NCI-H2171 treated with DMSO at 0.1 percent for 48 hours (cell line): ENCODE measurements at regions not wholly inside any gene's neighbourhood (a gene's known extent, or its start where the extent isn't known, plus 50 kb on each side); places are given as distances from the start of the nearest gene placed in this dataset.
"Not testable (repeated sequence)": the region's sequence is repeated elsewhere in the genome, so short reads cannot be mapped to it uniquely, and the experiment has no call there.

Experiments used
- DNase-seq: peaks from one replicate; lab custom pipeline; 2025; lab: John Stamatoyannopoulos, UW

DNA sequence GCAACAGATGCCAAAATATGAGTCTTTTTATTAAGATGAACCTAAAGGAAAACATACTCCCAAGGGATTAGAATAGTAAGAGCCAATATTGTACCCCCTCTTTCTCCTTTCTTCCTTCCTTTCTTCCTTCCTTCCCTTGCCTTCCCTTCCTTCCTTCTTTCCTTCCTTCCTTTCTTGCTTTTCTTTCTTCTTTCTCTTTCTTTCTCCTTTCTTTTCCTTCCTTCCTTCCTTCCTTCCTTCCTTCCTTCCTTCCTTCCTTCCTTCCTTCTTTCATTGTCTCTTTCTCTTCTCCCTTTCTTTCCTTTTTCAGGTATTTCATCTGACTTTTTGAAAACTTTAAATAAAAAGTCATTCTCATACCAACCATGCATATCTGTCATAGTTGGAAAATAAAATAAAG is 892.5 kb downstream of the LRFN5 start:
- DNase-seq = no peak

DNA sequence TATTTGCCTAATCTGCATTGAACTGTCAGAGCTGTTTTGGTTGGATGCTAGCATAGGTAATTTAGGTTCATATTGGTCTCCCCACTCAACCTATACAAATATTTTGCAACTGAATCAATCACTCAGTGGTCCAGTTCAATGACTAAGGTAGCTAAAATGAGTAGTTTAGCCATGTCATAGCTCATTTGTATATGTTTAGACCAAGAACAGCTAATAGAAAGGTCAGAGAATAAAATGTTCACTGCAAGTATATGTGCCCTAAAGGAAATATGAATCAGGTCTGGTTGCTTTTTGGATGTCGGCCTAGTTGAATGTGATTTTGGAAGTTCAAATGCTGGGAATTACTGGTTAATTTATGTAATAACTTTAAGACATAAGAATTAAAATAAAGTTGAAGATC is 883.9 kb downstream of the LRFN5 start:
- DNase-seq = no peak

DNA sequence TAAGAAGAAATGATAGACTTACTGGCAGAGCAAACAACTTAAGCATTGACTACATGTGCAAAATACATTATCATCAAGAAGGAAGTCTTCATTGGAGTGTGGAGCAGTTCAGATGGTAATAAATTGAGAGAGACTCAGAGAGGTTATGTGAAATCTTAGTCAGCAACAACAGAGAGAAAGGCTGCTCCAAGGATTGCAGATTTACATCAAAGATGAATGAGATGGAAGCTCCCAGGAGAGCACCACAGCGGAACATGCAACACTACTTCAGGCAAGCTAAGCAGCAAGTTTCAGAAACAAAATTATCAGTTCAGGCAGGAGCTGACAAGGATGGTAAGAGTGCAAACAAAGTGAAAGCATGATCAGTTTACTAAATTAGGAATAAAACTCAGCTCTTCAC is 882.3 kb downstream of the LRFN5 start:
- DNase-seq = no peak

DNA sequence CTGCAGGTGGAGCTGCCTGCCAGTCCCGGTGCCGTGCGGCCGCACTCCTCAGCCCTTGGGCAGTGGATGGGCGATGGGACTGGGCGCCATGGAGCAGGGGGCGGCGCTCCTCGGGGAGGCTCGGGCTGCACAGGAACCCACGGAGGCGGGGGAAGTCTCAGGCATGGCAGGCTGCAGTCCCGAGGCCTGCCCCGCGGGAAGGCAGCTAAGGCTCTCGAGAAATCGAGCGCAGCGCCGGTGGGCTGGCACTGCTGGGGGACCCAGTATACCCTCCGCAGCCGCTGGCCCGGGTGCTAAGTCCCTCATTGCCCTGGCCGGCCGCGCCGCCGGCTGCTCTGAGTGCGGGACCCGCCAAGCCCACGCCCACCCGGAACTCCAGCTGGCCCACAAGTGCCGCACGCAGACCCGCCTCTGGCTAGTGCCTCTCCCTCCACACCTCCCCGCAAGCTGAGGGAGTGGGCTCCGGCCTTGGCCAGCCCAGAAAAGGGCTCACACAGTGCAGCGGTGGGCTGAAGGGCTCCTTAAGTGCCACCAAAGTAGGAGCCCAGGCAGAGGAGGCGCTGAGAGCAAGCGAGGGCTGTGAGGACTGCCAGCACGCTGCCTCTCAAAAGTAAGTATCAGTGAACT is 875.8 kb downstream of the LRFN5 start:
- DNase-seq = not testable (repeated sequence)

- DNase-seq = not testable (repeated sequence)
Observed at GRCh38 chr14:42481714-42482113, 875.0 kb downstream of the LRFN5 start.

DNA sequence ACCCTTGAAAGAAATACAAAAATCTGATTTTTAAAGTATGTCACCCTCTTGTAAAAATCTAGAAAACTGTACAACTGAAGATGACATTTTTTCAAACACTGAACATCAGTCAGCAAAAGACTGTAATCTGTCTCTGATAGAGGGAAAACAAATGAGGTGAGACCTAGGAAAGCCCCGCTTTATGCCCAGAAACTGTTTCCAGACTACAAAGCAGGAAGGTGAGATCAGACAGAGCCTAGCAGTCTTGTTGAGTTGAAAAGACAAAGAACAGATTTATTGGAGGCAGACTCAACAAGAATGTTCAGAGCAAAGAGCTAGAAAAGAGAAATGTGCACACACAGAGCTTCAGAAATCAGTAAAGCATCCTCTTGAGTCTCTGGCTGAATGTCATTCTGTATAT is 873.6 kb downstream of the LRFN5 start:
- DNase-seq = no peak

GRCh38 chr14:42475289-42475688 is 868.6 kb downstream of the LRFN5 start:
- DNase-seq = no peak

DNA sequence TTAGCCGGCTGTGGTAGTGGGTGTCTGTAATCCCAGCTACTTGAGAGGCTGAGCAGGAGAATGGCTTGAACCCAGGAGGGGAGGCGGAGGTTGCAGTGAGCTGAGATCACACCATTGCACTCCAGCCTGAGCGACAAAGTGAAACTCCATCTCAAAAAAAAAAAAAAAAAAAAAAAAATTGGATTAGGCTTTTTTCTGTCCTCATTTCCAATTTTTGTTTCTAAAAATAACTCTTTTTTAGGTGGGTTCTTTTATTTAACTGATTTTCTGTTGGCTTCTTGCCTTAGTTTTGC is 863.7 kb downstream of the LRFN5 start:
- DNase-seq = no peak

DNA sequence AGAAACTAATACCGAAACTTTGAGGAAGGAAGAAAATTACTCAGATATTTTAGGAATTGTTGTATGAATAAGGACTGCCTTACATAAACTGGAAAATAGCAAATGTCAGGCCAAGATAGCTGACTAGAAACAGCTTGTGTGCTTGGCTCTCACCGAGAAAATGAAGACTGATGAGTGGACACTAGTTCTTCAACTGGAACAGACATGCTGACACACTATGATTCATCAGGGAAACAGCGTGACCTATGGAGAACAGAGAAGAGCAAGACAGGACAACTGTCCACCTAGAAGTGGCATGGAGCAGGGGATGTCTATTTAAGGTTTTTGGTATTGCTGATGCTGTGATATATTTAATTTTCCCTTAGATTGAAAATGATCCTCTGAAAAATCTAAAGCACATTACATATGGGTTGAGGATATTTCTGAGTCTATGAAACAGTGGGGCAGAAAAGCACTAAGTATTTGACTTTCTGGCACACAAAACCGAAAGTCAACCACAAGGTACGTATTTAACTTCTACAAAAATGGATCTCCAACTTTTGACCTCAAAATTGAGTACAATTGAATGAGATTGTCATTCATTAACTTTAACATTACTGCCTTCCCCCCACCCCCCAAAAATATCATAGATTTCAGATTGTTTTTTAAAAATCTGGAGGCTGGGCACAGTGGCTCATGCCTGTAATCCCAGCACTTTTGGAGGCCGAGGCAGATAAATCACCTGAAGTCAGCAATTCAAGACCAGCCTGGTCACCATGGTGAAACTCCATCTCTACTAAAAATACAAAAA is 863.2 kb downstream of the LRFN5 start:
- no peak for DNase-seq

DNA sequence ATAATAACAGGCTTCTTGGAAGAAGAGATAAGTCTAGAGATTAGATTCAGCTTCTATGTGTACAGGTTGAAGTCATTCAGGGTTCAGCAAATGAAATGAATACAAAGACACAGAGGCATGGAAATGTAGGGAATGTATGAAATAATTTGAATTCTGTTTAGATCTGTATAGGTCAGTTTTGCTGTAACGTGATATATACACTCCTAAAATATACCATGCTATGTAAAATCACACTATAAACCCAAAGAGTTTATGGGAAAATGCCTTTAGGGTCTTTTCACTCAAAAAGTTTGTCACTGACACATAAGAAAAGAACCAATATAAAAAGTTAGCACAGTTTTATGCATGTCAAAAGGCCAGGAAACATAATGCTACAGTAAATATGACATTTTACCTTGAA is 854.0 kb downstream of the LRFN5 start:
- DNase-seq = no peak

- no peak for DNase-seq
Observed at GRCh38 chr14:42459171-42459685, 852.6 kb downstream of the LRFN5 start.

GRCh38 chr14:42441615-42442014 is 834.9 kb downstream of the LRFN5 start:
- no peak for DNase-seq

DNA sequence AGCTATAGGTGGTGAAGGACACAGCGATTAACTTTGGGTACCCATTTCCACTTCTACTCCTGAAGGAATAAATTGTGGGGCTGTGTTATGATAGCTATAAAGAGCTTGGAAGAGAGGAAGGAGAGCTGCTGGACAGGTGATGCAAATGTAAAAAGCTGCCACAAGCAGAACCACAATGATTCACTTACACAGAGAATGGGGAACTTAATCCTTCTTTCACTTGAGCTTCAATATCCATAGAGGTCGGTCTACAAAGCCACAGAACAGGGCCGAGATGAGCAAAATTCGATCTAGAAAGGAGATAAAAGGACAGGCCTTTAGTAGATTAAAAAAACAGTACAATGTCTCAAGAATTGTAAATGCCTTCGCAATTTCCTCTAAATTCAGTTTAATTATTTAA is 831.1 kb downstream of the LRFN5 start:
- no peak for DNase-seq

- DNase-seq = no peak
Observed at GRCh38 chr14:42429401-42429800, 822.7 kb downstream of the LRFN5 start.

GRCh38 chr14:42428996-42429395 is 822.3 kb downstream of the LRFN5 start:
- no peak for DNase-seq

- DNase-seq = no peak
Observed at GRCh38 chr14:42424501-42424900, 817.8 kb downstream of the LRFN5 start.

DNA sequence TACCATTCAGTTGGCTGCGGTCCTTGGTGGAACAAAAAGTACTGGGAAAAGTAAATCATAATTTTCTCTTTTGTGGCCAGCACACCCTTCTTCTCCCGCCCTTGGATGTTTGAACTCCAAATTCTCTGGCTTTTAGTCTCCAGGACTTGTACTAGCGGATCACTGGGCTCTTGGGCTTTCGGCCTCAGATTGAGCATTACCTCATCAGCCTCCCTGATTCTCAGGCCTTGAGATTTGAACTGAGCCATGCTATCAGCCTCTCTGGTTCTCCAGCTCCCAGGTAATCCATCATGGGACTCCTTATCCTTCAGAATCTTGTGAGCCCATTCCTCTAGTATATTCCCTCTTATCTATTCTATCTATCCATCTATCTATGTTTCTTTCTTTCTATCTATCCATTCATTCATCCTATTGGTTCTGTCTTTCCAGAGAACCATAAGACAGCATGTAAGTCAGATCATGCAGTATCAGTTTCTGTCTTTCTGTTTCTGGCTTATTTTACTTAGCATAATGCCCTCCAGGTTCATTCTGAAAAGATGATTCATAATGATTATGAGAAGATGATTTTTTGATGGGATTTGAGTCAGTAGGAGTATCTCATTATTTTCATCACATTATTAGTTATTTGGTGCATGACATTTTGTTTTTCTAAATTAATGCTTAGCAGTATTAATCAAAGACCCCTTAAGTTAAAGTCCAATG is 814.9 kb downstream of the LRFN5 start:
- no peak for DNase-seq

- DNase-seq = no peak
Observed at GRCh38 chr14:42420071-42420470, 813.4 kb downstream of the LRFN5 start.

- no peak for DNase-seq
Observed at GRCh38 chr14:42407153-42407552, 800.5 kb downstream of the LRFN5 start.

DNA sequence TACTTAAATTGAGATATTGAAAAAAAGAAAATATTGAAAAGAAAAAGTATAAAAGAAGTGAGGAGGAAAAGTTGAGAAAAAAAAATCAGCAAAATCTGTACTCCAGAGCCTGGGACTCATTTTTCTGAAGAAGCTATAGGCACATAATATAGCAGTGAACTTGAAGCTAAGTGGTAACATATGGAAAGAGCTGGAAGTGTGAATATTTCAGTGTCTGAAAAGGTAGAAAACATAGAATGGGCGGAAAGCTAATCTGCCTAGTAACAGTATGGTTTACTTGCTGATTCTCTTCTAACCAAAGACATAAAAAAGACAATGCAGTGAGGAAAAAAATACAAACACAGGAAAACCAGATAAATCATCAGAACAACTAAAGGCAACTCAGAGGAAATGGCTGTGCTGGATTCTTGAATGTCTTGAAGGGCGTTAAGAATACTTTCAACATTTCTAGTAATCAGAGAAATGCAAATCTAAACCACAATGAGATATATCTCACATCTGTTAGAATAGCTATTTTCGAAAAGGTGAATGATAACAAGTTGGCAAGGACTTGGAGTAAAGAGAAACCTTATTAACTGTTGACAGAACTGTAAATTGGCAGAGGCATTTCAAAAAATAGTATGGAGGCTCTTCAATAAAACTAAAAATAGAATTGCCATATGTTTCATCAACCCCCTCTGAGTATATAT is 784.6 kb downstream of the LRFN5 start:
- DNase-seq = peak; percentile 11

DNA sequence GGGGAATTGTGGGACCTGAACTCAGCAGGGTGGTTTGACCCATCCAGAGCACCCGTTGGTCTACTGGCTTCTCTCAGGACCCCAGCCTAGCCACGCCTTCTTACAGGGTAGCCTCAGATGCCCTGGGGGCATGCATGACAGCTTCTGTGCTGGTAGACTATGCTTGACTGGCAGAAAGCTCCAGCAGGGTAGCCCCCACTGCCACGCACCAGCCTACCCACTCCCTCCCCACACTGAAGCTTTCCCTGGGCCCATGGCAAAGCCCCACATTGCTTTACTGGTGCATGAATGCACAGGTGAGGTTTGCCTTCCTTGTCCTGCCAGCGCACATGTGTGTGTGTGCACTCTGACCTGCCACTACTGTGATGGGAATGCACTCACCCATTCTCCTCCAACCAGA is 772.2 kb downstream of the LRFN5 start:
- DNase-seq = no peak

DNA sequence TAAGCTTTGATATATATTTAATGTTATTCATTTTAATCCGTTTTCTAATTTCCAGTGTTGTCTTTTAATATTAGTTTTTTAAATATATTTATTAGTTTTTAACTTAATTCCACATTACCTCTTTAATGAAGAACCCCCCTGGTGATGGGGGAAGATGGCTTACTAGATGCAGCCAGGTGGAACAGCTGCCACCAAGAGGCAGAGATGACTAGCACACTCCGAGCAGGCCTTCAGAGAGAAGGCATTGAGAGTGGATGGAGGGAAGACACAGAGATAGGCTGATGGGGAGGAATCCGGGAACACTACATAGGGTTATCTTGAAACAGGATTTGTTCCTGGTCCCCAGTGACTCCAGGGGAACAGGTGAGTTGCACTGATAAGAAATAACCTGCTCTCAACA is 771.6 kb downstream of the LRFN5 start:
- DNase-seq = no peak

DNA sequence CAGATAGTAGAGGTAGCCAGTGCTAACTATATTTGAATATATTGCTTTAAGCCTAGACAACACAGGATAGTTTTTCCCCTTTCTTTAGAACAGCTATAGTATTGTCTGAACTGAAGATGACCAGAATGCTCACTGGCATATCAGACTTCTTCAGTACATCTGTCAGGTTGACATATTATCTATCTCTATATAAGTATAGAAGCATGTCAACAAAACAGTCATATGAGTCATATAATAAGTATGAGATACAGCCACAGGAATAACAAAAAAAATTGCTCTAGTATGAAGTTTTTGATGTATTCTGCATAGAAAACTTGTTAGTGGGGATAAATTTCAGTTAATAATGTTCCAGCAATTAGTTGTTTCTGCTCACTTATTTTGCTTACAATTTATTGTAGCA is 767.7 kb downstream of the LRFN5 start:
- DNase-seq = peak; percentile 17
